GOT3 (cell line): ENCODE measurements at regions not wholly inside any gene's neighbourhood (a gene's known extent, or its start where the extent isn't known, plus 50 kb on each side); places are given as distances from the start of the nearest gene placed in this dataset.

Experiments used
- DNase-seq: peaks from one replicate; lab custom pipeline; 2025; ENCODE audit warnings: mixed read lengths; lab: John Stamatoyannopoulos, UW

DNA sequence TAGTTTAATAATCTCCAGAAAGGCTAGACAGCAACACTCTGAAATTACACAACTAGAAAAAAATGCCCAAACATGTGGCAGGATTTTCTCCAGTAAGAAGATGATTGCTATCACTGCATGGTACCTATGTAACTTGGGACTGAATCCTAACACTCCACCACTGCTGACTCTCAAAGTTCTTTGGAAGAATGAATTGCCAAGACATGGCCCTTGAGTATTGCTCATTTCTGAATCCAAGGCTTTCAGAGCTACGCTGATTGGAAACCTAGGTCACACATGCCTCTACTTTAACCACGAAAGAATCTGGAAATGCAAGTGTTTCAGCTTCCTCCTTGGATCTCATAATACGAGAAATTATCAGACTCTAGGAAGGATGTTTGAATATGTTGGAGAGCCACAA is 167.5 kb upstream of the CELF2 start:
- no peak for DNase-seq

DNA sequence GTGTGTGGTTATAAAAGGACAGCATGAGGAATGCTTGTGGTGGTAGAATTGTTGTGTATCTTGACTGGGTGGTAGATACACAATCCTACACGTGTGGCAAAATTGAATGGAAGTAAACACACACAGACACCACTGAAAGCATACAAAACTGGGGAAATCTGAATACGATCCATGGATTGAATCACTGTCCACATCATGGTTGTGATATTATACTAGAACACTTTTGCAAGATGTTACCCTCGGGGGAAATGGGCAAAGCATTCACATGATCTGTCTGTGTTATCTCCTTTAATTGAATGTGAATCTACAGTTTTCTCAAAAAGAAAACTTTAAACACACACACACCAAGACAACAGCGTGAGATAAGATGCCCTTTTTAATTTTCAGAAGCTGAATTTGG is 165.2 kb upstream of the CELF2 start:
- DNase-seq = no peak

DNA sequence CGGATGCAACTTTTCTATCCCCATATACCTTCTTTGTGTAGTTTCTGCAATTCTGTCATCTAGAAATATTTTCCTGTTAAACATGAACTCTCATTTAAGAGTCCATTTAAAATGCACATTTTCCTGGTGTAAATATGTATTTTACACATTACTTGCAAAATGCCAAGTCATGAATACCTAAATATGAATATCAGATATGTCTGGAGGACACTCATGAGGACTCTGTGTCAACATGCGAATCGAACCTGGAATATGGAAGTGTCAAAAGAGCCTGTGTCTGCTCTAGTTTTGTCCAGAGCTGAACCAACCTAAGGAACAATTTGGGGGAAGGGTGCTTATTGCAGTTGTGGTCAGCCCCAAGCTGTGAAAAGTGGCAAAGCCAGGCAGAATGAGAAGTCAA is 163.7 kb upstream of the CELF2 start:
- no peak for DNase-seq

DNA sequence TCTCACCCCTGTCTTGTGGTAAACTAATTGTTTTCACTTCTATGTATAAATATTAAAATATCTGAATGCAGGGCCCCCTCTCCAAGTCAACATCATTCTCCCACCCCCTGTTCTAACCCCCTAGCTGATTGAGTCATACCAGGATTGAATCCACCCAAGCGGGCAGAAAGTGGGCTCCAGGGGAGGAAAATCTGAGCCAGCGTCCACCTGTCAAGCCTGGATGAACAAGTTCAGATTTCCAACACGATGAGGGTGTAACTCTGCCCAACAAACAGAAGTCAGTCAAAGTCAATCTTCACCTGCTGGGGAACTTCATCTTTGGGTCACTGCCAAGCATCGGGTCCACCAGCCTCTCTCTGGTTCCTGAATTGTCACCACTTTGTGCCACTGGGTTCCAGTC is 162.9 kb upstream of the CELF2 start:
- DNase-seq = no peak

DNA sequence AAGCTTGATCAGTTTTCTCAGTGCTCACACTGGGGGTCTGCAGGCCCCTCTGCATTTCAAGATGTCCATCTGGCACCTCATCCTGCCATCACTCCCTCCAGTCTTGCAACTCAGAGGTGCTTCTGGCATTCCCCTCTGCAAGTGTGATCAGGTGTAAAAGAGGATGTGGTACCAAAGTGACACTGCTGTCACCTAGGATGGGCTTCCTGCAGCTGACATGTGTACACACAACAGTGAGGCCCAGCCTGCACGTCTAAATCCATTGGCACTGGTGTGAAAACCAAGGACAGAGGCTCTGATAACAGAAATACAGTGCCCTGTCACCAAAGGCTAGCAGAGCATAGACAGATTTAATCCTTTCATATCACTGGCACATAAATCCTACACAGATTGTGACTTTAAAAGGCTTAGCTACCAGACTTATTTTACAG is 162.5 kb upstream of the CELF2 start:
- no peak for DNase-seq

DNA sequence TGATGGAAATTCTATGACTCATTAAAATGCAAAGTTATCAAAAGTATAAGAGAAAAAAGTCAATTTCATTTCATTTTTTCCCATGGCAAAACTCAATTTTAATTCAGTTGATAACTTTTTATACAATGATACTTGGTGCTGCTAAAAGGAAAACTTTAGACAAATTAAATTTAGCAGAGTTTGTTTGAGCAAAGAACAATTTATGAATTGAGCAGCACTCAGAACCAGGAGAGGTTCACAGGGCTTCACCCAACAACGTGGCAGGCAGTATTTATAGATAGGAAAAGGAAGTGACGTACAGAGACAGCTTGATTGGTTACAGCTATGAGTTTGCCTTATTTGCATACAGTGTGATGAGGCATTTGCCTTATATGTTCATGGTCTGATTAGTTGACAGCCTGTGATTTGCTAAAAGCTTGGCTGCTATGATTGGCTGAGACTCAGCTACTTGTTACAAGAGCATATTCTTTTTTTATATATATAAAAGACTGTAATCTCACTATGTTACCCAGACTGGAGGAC is 157.2 kb upstream of the CELF2 start:
- DNase-seq = no peak

DNA sequence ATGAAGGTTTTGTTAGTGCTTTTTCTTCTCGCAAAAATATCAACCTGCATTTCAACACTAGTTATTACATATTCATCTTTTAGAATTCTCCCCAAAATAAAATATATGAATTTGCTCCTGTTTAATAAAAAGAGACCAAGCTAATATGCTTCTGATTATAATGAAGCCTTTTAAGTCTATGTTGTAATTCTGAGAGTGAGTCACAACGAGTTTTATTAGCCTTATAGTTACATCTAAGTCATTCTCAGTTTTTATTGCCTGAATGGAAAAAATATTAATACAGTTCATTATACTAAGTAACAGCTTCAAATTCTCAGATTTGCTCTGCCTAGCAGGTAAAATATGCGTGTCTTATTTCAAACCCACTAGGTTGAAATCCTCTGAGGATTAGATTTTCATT is 152.4 kb upstream of the CELF2 start:
- no peak for DNase-seq

DNA sequence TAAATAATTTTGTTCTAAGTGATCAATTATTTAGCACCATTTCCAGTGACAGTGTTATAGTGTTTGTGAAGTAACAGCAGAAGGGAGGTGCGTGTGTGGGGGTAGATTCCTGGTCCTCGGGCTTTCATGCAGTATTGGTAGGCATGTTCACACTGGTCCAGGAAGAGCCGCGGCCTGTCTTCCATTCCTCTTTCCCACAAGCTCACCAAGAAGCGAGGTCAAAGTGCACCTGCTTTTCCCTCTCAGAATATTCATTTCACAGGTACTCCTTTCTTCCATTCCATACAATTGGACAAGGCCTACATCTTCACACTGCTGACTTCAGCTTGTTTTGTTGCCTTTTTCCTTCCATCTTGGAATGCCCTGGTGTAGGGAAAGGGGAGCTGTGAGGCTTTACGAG is 151.8 kb upstream of the CELF2 start:
- no peak for DNase-seq

DNA sequence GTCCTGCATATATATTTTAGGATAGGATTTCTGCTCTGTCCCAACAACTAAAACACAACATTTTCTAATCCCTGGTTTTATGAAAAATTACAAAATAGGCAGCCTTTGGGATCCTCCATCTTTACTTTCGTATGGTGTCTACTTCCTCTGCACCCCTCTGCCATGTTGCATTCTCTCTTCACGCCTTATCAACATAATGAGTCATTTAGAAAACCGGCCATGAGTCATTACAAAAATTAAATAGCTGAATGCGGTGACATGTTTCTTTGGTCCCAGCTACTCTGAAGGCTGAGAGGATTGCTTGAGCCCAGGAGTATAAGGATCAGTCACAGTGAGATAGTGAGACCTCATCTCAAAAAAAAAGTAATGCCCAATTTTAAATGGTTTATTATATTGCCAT is 148.1 kb upstream of the CELF2 start:
- DNase-seq = no peak

DNA sequence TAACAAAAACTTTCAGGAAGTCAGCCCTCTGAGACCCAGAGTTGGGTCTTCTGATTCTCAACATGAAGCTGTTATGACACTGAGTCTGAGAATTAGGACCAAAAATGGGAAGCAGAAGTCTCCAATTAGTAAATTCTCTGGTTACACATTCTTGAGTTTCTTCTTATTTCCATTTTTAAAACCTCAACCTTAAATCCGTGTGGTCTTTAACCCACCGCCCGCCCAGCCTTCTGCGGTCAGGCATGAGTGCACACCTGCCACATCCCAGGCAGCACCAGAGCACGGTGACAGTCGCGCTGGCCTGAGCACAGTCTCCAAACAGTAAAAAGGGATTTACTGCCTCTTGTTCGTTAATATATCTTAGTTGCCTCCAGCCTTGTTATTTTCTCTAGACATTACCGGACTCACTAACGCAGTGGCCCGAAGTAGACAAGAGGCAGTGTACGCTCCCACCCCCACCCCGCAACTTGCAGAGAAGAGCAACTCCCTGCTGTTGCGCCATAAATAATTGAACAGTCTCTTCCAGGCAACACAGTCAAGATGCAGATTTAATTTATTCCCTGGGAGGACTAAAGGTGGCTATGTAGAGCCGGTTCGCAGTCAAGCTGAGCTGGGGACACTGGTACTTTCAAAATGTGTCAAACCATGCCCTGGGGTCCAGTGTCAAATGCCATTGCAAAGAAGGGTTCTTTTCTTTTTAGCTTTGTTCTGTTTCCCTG is 147.0 kb upstream of the CELF2 start:
- DNase-seq = no peak

DNA sequence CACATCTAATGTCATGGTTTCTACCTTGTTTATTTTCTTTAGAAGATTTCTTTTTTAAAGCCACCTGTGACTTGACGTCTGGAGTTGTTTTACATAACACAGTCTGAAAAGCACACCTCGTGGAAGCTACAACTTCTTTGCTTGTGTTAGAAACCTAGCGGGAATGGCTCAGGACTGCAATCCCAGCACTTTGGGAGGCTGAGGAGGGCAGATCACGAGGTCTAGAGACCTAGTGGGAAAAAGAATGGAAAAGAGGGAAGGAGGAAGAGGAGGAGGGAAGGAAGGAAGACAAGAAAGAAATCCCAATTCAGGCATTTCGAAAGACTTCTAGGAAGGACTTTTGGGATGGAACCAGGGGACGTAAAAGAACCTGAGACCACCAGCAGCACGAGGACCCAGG is 146.3 kb upstream of the CELF2 start:
- DNase-seq = no peak

DNA sequence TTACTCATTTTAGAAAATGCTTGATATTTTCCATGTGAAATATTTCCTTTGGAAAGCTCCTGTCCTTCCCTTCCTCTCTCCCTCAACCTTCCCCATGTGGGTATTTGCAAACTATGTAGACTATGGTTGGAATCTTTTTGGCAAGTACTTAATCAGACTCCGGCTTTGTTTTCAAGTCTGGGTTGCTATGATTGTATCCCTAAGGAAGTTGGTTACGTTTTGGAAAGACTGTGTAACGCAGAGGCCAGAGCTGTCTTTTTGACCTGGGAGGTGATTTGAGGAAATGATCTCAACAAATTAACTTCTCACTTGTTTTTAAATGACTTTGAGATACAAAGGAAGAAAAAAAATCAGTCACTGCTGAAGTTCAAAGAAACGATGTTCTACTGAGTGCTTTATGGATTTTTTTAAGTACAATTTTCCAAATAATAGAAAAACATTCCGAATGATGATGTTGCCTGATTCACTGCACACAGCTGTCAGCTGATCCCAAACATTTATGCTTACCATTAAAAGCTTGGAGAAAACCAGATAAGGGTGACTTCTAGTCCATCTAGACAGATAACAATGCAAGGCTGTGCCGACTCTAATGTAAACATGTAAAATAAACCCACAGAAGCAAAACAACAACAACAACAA is 145.5 kb upstream of the CELF2 start:
- DNase-seq = no peak

DNA sequence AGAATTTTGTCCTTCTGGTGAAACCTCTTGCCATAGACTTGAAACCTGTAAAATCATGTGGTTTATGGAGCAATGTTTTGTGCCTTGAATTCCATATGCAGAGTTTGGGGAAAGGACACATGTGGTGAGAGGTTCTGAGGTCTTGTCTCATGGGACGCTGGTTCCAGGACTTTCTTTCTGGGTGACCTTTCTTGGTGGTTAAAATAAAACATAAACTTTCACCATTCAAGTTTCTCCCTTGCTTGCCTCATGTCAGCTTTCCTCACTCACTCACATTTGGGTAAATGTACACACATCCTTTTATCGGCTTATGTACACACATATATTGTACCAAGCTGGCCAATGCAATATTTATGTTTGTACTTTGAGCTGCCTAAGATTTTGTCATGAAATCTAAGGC is 144.9 kb upstream of the CELF2 start:
- DNase-seq = no peak

DNA sequence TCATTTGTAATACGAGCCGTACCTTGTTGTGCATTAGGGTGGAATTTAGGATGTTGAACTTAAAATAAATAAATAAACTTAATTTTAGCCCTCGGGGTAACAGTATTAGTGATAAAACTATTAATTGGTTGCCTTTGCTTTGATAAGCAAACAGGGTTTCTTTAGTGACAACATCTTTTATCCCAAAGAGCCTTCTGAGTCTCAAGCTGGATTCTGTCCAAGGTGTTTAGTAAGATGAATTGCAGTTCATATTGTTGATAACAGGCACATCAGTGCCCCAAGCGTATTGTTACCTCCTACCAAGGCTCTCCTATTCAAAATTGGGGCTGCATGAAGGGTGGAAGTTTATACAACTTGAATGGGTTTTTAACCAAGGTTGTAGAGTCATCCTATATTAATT is 144.4 kb upstream of the CELF2 start:
- no peak for DNase-seq

DNA sequence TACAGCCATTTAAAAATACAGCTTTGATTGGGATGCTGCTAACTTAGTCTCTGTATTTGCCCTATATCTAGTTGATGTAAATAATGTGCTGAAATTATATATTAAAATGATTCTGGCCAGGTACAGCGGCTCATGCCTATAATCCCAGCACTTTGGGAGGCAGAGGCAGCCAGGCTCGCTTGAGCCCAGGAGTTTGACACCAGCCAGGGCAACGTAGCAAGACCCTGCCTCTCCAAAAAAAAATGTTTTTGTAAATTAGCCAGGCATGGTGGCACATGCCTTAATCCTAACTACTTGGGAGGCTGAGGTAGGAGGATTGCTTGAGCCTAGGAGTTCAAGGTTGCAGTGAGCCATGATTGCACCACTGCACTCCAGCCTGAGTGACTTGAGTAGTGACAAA is 143.8 kb upstream of the CELF2 start:
- no peak for DNase-seq

DNA sequence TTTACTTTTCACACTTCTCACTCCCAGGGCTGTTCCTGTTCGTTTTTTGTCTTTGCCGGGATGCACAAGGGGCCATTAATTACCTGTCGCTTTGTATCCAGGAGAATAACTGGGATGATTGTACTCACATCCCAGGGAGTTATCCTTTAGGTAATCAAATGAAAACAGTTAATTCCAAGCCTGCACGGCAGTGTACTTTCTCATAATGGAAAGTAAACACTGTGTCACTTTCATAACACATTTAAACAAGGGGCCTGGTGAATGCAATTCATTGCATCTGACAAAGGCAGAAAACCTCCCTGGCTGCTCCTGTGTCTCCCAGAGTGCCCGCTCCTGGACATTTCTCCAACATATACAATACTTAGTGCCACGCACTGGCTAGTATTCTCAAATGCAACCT is 138.7 kb upstream of the CELF2 start:
- DNase-seq = no peak

DNA sequence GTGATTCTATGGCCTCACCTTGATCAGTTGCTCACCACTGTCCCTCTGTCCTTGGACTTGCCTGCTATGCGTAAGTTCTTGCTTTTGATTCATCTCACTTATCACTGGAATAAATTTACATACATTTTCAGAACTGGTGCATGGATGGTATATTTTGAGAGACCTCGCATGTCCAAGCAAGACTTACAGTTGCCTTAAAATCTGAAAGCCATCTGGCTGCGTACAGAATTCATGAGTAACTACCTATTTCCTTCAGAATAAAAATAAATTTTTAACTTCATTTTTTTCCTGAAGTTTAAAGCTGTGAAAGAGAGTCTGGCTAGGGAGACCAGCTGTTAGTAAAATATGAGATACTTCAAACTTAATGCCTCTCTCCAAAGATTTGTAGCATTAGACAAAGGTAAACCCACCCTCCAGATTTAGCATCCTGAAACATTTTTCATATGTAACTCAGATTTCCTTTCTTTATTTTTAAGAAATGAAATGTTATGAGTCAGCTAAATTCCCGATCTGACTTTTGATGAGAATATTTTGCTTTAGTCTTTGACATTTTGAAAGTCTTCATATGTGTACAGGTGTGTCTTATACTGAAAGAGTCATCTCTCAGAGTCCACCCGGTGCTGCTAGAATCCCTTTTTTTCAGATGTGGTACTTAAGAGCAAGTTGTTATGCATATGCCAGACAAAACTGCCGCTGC is 136.4 kb upstream of the CELF2 start:
- DNase-seq = no peak

DNA sequence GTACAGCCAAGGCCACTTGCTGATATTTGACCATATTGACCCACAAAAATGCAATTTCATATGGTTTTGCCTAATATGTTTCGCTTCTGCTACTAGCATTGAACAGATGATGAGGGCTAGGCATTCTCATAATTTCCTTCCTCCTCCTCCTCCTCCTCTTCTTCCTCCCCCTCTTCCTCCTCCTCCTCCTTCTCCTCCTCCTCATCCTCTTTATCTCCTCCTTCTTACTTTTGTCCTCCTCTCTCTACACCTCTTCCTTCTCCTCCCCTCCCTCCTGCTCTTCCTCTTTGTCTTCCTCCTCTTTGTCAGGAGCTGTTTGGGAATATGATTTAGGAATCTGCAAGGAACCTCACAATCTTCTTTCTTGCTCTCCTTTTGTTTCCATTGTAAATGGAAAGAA is 133.9 kb upstream of the CELF2 start:
- no peak for DNase-seq

DNA sequence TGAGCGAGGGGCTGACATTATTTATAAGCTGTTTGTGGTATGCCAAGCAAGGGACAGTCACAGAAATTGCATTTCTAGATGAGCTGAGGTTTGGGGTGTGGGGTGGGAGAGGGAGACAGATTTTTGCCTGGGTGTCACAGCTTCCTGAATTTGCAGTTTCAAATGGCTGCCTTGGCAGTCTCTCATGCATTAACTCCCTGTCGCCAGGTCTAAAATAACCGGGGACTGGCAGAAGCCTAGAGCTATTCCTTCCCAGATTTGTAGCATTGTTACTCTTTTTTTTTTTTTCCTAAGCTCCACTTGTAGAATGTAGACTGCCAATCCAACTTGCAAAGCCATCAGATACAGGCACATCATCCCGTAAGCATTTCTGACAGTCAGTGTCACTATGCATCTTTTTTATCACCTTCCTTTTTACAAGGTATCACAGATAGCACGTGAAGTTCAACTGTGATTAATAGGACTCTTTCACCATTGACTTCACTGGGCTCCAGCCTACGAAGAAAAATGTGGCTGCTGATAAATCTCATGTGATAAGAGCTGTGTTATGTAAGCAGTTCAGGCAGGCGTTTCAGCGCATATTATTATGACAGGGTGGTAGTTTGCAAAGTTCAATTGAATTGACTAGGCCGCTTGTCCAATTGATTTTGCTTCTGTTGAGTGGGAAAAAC is 130.7 kb upstream of the CELF2 start:
- no peak for DNase-seq

DNA sequence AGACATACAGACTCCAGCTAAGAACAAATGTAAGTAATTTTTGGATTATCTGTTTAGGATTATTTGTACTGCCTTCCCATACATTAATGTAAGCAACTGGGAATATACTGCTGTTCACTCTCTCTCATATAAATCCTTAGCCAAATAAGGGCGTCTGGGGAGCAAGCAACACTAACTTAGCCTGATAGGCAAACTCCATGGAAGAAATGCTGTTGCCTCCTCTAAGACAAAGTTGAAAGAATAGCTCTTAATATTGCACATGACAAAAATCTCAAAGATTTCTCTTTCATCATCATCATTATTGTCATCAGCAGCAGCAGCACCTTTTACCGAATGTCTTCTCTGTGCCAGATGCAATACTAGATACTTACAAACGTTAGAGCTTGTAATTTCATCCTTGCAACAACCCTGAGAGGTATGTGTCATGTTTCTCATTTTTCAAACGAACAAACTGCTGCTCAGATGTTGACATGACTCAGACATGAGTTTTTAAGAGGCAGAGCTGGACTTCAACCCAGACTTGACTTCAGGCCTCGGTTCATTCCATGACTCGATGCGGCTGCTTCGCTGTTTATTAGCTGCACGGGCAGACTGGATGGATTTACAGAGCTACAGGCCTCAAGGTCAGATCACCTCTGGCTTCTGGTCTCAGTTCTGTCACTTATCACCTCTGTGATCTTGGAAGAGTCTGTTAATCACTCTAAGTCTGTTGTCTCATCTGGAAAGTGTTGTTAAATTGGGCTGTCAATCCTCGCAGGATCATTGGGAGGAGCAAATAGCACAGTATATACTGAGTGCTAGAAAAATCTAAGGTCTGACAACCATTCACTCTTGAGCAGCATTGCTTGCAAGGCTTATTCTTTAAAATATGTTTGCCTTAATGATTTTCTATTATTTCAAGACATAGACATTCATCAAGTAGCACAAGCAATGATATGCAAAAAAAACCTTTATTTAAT is 126.3 kb upstream of the CELF2 start:
- DNase-seq = no peak

DNA sequence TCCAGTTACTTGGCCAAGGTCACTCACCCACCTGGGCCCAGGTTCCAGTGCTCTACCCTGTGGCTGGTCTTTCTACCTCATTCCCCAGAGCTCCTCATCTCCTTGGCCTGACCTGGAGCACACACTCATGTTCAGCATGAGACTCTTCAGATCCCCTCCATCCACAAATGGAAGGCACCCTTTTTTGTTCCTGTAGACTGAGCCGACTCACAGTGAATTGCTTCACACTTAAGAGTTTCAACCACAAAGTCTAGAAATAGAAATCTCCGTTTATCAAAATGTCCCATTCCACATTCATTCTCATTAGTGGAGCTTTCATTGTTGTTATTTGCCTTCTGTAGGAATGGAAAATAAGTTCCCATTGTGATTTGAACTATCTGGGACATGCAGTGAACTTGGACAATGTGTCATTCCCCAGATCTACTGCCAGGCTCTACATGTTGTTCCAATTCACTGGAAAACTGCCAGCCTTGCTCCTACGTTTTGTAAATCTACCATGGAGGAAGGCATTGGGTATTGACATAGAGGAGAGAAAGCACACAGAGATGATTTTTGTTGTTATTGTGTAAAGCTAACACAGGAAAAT is 125.3 kb upstream of the CELF2 start:
- no peak for DNase-seq
